Nephron (organoid): ENCODE measurements at regions not wholly inside any gene's neighbourhood (a gene's known extent, or its start where the extent isn't known, plus 50 kb on each side); places are given as distances from the start of the nearest gene placed in this dataset.

Experiments
- H3K27ac Mint-ChIP-seq, 3 experiments: 2 replicates each; pipeline ENCODE4 v1.8.0; 2020; ENCODE audit warnings: mixed read lengths in 3 of 3, mild to moderate bottlenecking in 2 of 3, moderate library complexity in 1 of 3
- H3K27me3 Mint-ChIP-seq: 2 replicates; pipeline ENCODE4 v1.8.0; 2021; ENCODE audit warnings: low read depth, mild to moderate bottlenecking, moderate library complexity, mixed read lengths
- H3K36me3 Mint-ChIP-seq: 2 replicates; pipeline ENCODE4 v1.8.0; 2020; ENCODE audit warnings: low read depth, mixed read lengths
- H3K4me1 Mint-ChIP-seq: 2 replicates; pipeline ENCODE4 v1.8.0; 2020; ENCODE audit warnings: mixed read lengths
- H3K4me3 Mint-ChIP-seq, 3 experiments: 2 replicates each; pipeline ENCODE4 v1.8.0; 2020; ENCODE audit warnings: mild to moderate bottlenecking in 3 of 3, mixed read lengths in 3 of 3, moderate library complexity in 2 of 3
- H3K9me3 Mint-ChIP-seq: 2 replicates; pipeline ENCODE4 v1.8.0; 2020; ENCODE audit warnings: mixed read lengths
- TF ChIP-seq, protein P1 (sequence below), 3 experiments: fragments of 200-600 bp; sonication (generic); IDR thresholded peaks; one replicate each; pipeline ENCODE4 v1.5.0; 2021; ENCODE audit warnings: antibody characterized with exemption in 3 of 3; ENCODE audit not compliant: unreplicated experiment in 3 of 3

GRCh38 chrX:120761810-120762209 lies 113.9 kb downstream of the CT47B1 start:
- H3K4me3 Mint-ChIP-seq = no peak overlapping the region
- no peaks in the 10 kb centered on the region for H3K27me3 Mint-ChIP-seq

GRCh38 chrX:120759685-120760084 lies 116.0 kb downstream of the CT47B1 start:
- Mint-ChIP-seq H3K36me3 (no peaks in the 10 kb centered on the region), H3K4me1 (peaks cover 10% of the 10 kb centered on the region), H3K9me3 (peaks cover 4% of the 10 kb centered on the region), H3K27ac (peak overlapping the region in 1 of 3 experiments; percentile 28), H3K27me3 (no peaks in the 10 kb centered on the region), H3K4me3 (no peak overlapping the region)
- TF ChIP-seq, protein P1, sequence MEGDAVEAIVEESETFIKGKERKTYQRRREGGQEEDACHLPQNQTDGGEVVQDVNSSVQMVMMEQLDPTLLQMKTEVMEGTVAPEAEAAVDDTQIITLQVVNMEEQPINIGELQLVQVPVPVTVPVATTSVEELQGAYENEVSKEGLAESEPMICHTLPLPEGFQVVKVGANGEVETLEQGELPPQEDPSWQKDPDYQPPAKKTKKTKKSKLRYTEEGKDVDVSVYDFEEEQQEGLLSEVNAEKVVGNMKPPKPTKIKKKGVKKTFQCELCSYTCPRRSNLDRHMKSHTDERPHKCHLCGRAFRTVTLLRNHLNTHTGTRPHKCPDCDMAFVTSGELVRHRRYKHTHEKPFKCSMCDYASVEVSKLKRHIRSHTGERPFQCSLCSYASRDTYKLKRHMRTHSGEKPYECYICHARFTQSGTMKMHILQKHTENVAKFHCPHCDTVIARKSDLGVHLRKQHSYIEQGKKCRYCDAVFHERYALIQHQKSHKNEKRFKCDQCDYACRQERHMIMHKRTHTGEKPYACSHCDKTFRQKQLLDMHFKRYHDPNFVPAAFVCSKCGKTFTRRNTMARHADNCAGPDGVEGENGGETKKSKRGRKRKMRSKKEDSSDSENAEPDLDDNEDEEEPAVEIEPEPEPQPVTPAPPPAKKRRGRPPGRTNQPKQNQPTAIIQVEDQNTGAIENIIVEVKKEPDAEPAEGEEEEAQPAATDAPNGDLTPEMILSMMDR (IDR thresholded peaks at IDR 0.05; ENCODE audit: unreplicated experiment in 3 of 3) = no peak

More at GRCh38 chrX:120761810-120762209, 113.9 kb downstream of the CT47B1 start:
- Mint-ChIP-seq H3K4me1 (peaks cover 10% of the 10 kb centered on the region), H3K27ac (peak overlapping the region in 2 of 3 experiments; percentile 66 to 89), H3K36me3 (no peaks in the 10 kb centered on the region), H3K9me3 (peaks cover 4% of the 10 kb centered on the region)
- TF ChIP-seq, protein P1 (IDR thresholded peaks at IDR 0.05; ENCODE audit: unreplicated experiment in 3 of 3) = no peak

GRCh38 chrX:120755066-120755846 lies 120.4 kb downstream of the CT47B1 start:
- no peaks in the 10 kb centered on the region for H3K27me3 Mint-ChIP-seq
- H3K27ac Mint-ChIP-seq = no peak overlapping the region
- peaks cover 4% of the 10 kb centered on the region for H3K9me3 Mint-ChIP-seq
- TF ChIP-seq, protein P1 (IDR thresholded peaks at IDR 0.05; ENCODE audit: unreplicated experiment in 3 of 3) = no peak
- H3K4me1 Mint-ChIP-seq = peaks cover 10% of the 10 kb centered on the region
- no peaks in the 10 kb centered on the region for H3K36me3 Mint-ChIP-seq
- H3K4me3 Mint-ChIP-seq = no peak overlapping the region

DNA sequence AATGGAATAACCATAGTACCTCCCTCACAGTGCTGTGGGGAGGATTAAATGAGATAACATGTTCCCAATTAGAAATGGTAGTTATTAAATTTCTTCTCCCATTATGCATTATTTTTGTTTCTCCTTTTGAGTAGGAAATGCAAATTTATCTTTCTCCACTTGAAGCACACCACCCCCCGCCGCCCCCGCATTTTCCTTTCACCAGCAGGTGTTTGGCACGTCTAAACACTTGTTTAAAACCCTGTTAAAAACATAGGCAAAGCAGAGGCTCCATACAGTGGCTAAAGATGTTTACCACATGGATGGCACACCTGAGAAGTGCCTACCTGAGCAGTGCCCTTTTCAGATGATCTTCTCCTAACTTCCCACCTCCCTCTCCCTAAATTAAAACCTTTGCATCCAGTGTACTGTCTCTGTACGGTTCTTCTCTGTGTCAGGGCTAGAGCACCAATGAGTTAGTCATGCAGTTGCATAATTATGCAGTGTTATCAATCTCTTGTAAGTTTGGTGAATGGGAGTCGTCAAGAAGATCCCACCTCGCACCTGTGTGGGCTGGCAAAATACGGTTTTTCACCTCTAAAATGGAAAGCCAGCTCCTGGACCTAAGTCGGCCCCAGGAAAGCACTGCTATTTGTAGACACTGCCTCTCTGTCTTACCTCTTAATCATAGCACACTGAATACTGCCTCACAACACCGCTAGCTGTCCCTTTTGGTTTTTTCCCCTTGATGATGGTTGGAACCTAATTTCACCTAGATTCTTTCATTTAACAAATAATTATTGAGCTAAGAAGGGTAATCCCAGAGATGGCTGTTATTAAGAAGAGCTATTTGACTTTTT lies 122.0 kb downstream of the CT47B1 start:
- Mint-ChIP-seq H3K27ac (peak overlapping the region in 1 of 3 experiments; percentile 77), H3K4me3 (no peak overlapping the region), H3K9me3 (no peaks in the 10 kb centered on the region), H3K4me1 (peaks cover 15% of the 10 kb centered on the region), H3K27me3 (no peaks in the 10 kb centered on the region), H3K36me3 (no peaks in the 10 kb centered on the region)
- TF ChIP-seq, protein P1 (IDR thresholded peaks at IDR 0.05; ENCODE audit: unreplicated experiment in 3 of 3) = no peak

DNA sequence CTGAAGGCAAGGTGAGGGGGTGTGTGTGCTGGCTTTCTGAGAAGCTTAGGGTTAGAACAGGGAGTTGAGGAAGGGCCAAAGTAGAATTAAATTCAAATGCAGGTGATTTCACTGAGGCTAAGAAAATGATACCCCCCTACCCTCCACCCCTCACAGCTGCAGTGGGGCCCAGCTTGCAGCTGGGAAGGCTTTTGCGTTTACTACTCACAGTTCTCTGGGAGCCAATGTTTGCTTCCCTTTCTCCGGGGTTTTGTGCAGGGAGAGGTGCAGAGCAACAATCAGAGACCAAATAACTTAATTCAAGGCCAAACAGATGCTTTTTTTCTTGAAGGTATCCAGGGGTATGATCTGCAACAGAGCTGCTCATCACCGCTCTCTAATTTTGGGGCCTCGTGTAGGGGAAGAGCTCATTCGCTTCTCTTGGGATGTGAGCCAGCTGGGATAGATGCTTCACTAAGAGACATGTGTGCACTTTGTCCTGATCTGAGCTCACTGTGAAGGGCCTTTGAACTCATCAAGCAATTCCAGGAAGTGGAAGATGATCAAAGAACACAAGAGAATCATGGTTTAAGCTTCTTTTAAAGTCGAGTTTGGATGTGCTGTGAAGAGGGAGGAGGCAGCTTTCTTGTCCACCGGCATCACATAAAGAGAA lies 122.7 kb upstream of the C1GALT1C1 start:
- Mint-ChIP-seq H3K4me3 (no peak overlapping the region), H3K27ac (peak overlapping the region in 2 of 3 experiments; percentile 77 to 84), H3K27me3 (no peaks in the 10 kb centered on the region), H3K9me3 (no peaks in the 10 kb centered on the region), H3K4me1 (peaks cover 15% of the 10 kb centered on the region), H3K36me3 (no peaks in the 10 kb centered on the region)
- TF ChIP-seq, protein P1 (IDR thresholded peaks at IDR 0.05; ENCODE audit: unreplicated experiment in 3 of 3) = no peak
